ENCODE measurements at regions not wholly inside any gene's neighbourhood (a gene's known extent, or its start where the extent isn't known, plus 50 kb on each side); places are given as distances from the start of the nearest gene placed in this dataset.

GRCh38 chr5:127999909-128000308, 83.7 kb upstream of the SLC12A2 start:
- TF ChIP-seq, protein P1, sequence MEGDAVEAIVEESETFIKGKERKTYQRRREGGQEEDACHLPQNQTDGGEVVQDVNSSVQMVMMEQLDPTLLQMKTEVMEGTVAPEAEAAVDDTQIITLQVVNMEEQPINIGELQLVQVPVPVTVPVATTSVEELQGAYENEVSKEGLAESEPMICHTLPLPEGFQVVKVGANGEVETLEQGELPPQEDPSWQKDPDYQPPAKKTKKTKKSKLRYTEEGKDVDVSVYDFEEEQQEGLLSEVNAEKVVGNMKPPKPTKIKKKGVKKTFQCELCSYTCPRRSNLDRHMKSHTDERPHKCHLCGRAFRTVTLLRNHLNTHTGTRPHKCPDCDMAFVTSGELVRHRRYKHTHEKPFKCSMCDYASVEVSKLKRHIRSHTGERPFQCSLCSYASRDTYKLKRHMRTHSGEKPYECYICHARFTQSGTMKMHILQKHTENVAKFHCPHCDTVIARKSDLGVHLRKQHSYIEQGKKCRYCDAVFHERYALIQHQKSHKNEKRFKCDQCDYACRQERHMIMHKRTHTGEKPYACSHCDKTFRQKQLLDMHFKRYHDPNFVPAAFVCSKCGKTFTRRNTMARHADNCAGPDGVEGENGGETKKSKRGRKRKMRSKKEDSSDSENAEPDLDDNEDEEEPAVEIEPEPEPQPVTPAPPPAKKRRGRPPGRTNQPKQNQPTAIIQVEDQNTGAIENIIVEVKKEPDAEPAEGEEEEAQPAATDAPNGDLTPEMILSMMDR (IDR thresholded peaks at IDR 0.05), result no peak
- TF ChIP-seq TCF7L2 (IDR thresholded peaks at IDR 0.05; ENCODE audit: low read depth, low read length), result no peak

Measured in Panc1 (cell line).